ENCODE measurements at regions not wholly inside any gene's neighbourhood (a gene's known extent, or its start where the extent isn't known, plus 50 kb on each side); places are given as distances from the start of the nearest gene placed in this dataset.

GRCh38 chr3:110126065-110126464 is 788.7 kb upstream of the DPPA4 start:
- TF ChIP-seq CTCF (conservative IDR thresholded peaks at IDR 0.05): no peak
- no peak for TF ChIP-seq ZFX (IDR thresholded peaks at IDR 0.05)
